ENCODE measurements at regions not wholly inside any gene's neighbourhood (a gene's known extent, or its start where the extent isn't known, plus 50 kb on each side); places are given as distances from the start of the nearest gene placed in this dataset.
"Not testable (repeated sequence)": the region's sequence is repeated elsewhere in the genome, so short reads cannot be mapped to it uniquely, and the experiment has no call there.

DNA sequence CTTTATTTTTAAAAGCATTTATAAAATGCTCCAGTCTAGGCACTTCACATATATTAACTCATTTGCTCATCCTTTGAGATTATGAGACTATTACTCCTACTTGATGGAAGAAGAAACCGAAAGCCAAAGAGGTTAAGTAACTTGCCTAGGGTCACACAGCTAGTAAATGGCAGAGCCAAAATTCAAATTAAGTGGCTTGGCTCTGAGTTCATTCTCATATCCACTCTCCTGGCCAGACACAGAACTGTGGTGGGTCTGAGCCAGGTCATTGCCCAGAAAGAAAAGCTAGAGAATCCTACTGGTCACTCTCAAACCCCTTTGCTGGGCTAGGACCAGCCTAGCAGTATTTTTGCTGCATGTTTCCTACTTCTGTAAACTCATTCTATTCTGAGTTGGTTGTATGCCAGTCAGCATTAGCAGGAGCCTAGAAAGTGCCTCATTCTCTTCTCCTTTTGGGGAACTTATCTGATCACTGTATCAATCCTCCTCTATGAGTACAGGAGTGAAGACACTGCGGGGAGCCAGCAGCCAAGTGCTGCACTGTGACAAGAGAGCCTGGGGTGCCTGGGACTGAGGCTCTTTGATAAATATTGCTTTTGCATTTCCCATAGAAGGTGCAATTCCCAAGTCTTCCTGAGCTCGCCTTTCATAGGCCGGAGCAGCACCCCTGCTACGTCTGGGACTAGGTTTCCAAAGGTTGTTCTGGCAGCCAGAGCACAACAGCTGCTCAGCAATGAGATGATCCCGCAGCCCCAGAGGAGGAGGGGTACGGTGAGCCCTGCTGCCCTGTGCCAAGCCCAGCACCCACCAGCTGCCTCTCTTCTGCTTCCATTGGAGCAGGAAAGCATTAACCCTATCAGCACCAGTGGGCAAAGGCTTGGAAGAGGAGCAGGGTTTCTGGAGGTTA, 728.3 kb downstream of the MAFB start (continued):
- TF ChIP-seq, protein P1, sequence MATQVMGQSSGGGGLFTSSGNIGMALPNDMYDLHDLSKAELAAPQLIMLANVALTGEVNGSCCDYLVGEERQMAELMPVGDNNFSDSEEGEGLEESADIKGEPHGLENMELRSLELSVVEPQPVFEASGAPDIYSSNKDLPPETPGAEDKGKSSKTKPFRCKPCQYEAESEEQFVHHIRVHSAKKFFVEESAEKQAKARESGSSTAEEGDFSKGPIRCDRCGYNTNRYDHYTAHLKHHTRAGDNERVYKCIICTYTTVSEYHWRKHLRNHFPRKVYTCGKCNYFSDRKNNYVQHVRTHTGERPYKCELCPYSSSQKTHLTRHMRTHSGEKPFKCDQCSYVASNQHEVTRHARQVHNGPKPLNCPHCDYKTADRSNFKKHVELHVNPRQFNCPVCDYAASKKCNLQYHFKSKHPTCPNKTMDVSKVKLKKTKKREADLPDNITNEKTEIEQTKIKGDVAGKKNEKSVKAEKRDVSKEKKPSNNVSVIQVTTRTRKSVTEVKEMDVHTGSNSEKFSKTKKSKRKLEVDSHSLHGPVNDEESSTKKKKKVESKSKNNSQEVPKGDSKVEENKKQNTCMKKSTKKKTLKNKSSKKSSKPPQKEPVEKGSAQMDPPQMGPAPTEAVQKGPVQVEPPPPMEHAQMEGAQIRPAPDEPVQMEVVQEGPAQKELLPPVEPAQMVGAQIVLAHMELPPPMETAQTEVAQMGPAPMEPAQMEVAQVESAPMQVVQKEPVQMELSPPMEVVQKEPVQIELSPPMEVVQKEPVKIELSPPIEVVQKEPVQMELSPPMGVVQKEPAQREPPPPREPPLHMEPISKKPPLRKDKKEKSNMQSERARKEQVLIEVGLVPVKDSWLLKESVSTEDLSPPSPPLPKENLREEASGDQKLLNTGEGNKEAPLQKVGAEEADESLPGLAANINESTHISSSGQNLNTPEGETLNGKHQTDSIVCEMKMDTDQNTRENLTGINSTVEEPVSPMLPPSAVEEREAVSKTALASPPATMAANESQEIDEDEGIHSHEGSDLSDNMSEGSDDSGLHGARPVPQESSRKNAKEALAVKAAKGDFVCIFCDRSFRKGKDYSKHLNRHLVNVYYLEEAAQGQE (tag by site-specific recombination; IDR thresholded peaks at IDR 0.05) = no peak
- TF ChIP-seq ZNF239 (tag by site-specific recombination; IDR thresholded peaks at IDR 0.05) (no peak), KLF16 (tag by site-specific recombination; IDR thresholded peaks at IDR 0.05) (no peak)
- TF ChIP-seq, protein P2, sequence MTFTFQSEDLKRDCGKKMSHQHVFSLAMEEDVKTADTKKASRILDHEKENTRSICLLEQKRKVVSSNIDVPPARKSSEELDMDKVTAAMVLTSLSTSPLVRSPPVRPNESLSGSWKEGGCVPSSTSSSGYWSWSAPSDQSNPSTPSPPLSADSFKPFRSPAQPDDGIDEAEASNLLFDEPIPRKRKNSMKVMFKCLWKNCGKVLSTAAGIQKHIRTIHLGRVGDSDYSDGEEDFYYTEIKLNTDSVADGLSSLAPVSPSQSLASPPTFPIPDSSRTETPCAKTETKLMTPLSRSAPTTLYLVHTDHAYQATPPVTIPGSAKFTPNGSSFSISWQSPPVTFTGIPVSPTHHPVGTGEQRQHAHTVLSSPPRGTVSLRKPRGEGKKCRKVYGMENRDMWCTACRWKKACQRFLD (tag by site-specific recombination; IDR thresholded peaks at IDR 0.05) = no peak

DNA sequence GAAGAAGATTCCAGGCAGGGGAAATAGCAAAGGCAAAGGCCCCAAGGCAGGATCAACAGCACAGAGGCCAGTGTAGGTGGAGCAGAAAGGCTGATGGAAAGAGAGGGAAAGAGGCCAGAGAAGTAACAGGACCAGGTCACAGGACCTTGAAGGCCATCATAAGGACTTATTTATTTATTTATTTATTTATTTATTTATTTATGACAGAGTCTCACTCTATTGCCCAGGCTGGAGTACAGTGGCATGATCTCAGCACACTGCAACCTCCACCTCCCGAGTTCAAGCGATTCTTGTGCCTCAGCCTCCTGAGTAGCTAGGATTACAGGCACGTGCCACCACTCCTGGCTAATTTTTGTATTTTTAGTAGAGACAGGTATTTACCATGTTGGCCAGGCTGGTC, 731.1 kb downstream of the MAFB start:
- CTCF ChIA-PET = not testable (repeated sequence)
- TF ChIP-seq ZNF555 (tag by site-specific recombination; conservative IDR thresholded peaks at IDR 0.05) = peak; percentile 29
- TF ChIP-seq, protein P3, sequence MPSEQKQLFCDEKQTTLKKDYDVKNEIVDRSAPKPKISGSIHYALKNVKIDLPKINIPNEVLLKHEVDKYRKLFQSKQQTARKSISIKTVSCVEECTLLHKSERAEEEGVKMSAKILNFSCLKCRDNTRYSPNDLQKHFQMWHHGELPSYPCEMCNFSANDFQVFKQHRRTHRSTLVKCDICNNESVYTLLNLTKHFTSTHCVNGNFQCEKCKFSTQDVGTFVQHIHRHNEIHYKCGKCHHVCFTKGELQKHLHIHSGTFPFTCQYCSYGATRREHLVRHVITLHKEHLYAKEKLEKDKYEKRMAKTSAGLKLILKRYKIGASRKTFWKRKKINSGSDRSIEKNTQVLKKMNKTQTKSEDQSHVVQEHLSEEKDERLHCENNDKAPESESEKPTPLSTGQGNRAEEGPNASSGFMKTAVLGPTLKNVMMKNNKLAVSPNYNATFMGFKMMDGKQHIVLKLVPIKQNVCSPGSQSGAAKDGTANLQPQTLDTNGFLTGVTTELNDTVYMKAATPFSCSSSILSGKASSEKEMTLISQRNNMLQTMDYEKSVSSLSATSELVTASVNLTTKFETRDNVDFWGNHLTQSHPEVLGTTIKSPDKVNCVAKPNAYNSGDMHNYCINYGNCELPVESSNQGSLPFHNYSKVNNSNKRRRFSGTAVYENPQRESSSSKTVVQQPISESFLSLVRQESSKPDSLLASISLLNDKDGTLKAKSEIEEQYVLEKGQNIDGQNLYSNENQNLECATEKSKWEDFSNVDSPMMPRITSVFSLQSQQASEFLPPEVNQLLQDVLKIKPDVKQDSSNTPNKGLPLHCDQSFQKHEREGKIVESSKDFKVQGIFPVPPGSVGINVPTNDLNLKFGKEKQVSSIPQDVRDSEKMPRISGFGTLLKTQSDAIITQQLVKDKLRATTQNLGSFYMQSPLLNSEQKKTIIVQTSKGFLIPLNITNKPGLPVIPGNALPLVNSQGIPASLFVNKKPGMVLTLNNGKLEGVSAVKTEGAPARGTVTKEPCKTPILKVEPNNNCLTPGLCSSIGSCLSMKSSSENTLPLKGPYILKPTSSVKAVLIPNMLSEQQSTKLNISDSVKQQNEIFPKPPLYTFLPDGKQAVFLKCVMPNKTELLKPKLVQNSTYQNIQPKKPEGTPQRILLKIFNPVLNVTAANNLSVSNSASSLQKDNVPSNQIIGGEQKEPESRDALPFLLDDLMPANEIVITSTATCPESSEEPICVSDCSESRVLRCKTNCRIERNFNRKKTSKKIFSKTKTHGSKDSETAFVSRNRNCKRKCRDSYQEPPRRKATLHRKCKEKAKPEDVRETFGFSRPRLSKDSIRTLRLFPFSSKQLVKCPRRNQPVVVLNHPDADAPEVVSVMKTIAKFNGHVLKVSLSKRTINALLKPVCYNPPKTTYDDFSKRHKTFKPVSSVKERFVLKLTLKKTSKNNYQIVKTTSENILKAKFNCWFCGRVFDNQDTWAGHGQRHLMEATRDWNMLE (tag by site-specific recombination; conservative IDR thresholded peaks at IDR 0.05; ENCODE audit: low read depth) = peak; percentile 62; the same call in 1 of the 2 replicates
- peak; percentile 57; the same call in 1 of the 2 replicates for TF ChIP-seq ZNF140 (tag by site-specific recombination; IDR thresholded peaks at IDR 0.05)
- TF ChIP-seq, protein P4, sequence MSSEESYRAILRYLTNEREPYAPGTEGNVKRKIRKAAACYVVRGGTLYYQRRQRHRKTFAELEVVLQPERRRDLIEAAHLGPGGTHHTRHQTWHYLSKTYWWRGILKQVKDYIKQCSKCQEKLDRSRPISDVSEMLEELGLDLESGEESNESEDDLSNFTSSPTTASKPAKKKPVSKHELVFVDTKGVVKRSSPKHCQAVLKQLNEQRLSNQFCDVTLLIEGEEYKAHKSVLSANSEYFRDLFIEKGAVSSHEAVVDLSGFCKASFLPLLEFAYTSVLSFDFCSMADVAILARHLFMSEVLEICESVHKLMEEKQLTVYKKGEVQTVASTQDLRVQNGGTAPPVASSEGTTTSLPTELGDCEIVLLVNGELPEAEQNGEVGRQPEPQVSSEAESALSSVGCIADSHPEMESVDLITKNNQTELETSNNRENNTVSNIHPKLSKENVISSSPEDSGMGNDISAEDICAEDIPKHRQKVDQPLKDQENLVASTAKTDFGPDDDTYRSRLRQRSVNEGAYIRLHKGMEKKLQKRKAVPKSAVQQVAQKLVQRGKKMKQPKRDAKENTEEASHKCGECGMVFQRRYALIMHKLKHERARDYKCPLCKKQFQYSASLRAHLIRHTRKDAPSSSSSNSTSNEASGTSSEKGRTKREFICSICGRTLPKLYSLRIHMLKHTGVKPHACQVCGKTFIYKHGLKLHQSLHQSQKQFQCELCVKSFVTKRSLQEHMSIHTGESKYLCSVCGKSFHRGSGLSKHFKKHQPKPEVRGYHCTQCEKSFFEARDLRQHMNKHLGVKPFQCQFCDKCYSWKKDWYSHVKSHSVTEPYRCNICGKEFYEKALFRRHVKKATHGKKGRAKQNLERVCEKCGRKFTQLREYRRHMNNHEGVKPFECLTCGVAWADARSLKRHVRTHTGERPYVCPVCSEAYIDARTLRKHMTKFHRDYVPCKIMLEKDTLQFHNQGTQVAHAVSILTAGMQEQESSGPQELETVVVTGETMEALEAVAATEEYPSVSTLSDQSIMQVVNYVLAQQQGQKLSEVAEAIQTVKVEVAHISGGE (tag by site-specific recombination; conservative IDR thresholded peaks at IDR 0.05; ENCODE audit: low read depth) = peak; percentile 30; the same call in 1 of the 2 replicates
- peak; percentile 37; the same call in 1 of the 2 replicates for TF ChIP-seq ZNF426 (tag by site-specific recombination; IDR thresholded peaks at IDR 0.05)
- TF ChIP-seq ZNF623 (tag by site-specific recombination; IDR thresholded peaks at IDR 0.05) = peak; percentile 26; the same call in 1 of the 2 replicates
- peak; percentile 50; the same call in 1 of the 2 replicates for TF ChIP-seq ZNF394 (tag by site-specific recombination; IDR thresholded peaks at IDR 0.05; ENCODE audit: borderline replicate concordance)

More for the DNA sequence above, 731.1 kb downstream of the MAFB start:
- H3K4me3 ChIP-seq (ENCODE audit: low read depth, low read length); H3K27ac ChIP-seq (ENCODE audit: extremely low read depth, low read depth, low read length); H3K9me3 ChIP-seq (ENCODE audit: control insufficient read depth, insufficient read depth, low read depth, low read length); POLR2A ChIA-PET; H3K36me3 ChIP-seq (ENCODE audit: control insufficient read depth in 2 of 2, insufficient read depth in 1 of 2, low read length in 2 of 2); H3K4me1 ChIP-seq (ENCODE audit: control insufficient read depth, insufficient read depth, low read length): not testable (repeated sequence)

All from HEK293 (cell line).